ENCODE measurements at regions not wholly inside any gene's neighbourhood (a gene's known extent, or its start where the extent isn't known, plus 50 kb on each side); places are given as distances from the start of the nearest gene placed in this dataset.
A peak's percentile ranks its signal among the peaks of the same experiment; 100 is the strongest.
"Not testable (repeated sequence)": the region's sequence is repeated elsewhere in the genome, so short reads cannot be mapped to it uniquely, and the experiment has no call there.

DNA sequence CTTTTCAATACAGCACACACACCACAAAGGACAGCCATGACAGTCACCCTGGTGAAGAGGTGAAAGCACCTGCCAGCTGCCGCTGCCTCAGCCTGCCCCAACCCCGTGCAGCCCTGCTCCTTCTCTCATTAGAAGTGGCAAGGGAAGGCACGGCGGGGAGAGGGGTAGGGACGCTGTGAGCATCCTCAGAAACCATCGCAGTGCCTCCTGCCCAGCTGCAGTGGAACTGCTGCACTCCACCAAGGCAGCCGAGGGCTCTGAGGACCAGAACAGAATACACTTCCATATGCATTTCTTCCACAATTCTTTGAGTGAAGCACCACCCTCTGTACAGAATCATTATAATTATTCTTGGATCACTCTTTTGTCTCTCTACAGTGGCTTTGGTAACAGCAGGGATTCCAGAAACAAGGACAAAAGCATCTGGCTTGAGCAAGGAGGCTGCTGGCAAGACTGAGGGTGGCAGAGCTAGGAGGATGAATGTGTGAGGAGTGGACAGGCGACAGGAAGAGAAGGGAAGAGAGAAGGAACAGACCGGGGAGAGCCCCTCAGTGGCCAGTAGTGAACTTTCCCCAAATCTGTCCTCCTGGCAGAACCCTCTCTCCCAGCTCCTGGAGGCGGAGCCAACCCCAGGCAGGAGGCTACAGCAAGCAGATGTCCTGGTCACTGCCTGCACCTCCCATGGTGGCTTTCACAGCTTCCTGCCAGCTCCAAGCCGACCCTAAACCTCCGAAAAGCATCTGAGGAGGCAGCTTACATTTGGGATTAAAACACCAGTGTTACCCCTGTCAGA lies 73.2 kb downstream of the MTNR1A start:
- no peak for DNase-seq (ENCODE audit: low read depth)

DNA sequence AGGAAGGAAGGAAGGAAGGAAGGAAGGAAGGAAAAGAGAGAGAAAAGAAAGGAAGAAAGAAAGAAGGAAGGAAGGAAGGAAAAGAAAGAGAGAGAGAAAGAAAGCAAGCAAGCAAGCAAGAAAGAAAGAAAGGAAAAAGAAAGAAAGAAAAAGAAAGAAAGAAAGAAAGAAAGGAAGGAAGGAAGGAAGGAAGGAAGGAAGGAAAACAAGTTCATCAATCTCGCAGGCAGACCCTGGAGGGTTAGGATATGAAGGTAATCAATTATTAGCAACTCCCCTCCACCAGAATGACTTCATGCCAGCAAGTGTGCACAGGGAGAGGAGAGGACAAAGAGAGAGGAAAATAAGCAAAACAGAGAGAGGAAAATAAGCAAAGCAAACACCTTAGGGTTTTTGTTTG lies 80.2 kb downstream of the MTNR1A start:
- no peak for DNase-seq (ENCODE audit: low read depth)

DNA sequence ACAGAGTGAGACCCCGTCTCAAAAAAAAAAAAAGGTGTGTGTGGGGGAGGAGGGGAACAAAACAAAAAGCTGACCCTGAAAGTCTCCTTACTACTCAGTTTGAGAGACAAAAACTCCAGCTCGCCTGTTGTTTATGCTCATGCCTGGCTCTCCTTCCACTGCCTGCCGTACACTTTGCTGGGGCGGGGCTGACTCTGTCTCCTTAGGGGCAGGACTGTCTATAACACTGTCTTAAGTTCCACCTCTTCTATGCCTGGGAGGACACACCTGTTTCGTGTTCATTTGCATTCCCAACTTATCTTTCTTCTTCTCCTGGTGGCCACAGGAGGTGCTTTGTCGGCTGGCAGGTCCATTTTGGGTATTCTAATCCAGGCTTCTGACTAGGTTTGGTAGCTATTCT lies 81.4 kb downstream of the MTNR1A start:
- DNase-seq (ENCODE audit: low read depth) = no peak

DNA sequence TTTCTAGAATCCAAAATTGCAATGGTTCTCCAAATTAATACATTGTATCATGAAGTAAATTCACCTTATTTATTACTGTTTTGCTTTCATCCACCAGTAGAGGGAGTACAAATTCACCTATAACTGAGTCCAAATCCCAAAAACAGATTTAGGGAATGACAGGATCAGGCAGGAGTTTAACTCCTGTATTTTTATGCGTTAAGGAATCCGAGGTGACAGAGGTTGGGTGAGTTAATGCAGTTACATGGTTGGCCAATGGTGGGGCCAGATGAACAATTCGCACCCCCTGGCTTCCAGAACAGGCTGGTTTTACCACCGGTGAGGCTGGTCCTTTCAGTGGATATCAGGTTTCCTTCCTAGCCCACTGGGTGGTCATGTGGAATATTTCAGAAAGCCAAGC lies 82.4 kb downstream of the MTNR1A start:
- DNase-seq (ENCODE audit: low read depth) = peak; percentile 52

DNA sequence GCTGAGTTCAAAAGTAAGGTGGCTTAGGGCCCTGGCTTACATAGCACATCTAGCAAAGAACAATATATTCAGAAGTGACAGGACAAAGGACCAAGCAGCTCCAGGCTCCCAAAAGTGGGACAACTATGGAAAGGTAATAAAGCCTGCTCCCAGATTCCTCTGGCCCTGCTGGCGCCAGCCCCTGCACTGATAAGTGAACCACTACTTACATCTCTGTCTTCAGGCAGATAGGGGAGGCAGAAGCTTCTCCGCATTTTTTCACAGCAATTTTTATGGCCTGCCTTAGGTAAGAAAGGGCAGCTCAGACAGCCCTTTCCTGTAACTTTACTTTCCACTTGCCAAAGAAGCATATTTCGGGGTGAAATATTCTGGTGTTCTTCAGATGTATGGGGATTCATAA lies 83.9 kb downstream of the MTNR1A start:
- DNase-seq (ENCODE audit: low read depth) = no peak

DNA sequence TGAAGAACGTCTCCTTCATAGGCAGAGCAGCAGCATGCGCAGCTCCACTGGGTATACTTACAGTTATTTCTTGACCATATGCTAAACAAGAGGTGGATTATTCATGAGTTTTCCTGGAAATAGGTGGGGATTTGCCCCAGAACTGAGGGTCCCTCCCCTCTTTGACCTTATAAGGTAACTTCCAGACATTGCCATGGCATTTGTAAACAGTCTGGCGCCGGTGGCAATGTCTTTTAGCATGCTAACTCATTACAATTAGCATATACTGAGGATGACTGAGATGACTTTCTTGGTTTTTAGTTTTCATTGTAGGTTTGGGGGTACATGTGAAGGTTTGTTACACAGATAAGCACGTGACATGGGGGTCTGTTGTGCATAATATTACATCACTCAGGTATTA lies 97.3 kb downstream of the MTNR1A start:
- no peak for DNase-seq (ENCODE audit: low read depth)

DNA sequence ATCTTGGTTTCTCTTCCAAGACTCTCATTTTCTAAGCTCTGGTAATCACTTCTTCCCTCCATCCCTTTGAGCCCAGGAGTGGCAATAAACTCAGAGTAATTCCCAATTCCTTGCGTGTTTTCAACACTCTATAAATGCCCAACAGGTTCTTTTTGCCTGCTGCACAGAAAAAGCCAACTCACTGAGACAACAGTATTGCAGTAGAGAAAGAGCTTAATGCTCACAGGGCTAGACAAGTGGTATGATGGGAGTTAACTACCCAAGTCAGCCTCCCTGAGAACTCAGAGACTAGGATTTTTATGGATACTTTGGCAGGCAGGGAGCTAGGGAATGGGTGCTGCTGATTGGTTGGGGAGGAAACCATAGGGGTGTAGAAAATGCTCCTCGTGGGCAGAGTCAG lies 103.4 kb downstream of the MTNR1A start:
- no peak for DNase-seq (ENCODE audit: low read depth)

DNA sequence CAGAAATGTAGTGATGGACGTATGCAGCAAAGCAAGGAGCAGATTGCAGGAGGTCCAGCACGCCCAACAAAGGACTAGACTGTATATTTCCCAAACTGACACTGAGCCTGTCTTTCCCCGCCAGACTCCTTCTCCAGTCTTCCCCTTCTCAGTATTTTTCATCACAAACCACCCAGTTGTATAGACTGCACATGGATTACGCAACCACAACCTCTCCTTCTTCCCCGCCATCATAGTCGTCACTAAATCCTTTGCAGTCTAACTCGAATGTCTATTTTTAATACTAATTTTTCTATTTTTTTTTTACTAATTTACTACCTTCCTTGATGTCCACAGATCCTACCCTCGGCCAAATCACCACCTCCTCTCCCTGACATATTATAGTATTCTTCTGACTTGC lies 105.4 kb downstream of the MTNR1A start:
- no peak for DNase-seq (ENCODE audit: low read depth)

DNA sequence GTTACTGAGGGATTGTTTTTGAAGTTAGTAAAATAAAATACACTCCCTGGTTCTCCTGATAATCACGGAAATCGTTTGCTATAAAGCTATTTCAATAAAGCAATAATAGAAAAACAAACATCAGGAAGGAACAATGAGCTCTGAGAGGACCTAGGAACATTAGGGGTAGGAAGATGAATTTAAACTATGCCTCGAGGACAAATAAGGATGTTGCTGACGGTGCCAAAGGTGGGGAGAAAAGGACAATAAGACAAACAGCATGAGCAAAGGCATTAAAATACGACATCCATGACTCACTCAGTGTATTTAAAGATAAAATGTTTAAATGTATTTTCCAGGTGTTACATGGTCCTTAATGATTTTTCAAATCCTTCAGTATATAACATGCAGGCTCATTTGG lies 110.3 kb downstream of the MTNR1A start:
- DNase-seq (ENCODE audit: low read depth) = no peak

DNA sequence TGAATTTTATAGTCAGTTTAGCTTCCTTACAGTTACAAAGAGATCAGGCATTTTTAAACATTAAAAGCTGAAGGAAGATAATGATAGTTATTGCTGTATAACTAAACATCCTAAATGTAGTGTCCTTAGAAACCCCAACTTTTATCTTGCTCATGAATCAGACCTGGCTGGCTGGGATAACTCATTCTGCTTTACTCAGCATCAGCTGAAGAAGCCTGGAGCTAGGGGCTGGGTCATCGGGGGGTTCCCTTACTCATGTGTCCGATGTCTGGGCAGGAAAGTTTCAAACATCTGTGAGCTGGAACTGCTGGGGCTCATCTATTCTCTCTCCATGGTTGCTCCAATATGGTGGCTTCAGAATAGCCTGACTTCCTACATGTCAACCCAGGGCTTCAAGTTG lies 113.9 kb downstream of the MTNR1A start:
- no peak for DNase-seq (ENCODE audit: low read depth)

DNA sequence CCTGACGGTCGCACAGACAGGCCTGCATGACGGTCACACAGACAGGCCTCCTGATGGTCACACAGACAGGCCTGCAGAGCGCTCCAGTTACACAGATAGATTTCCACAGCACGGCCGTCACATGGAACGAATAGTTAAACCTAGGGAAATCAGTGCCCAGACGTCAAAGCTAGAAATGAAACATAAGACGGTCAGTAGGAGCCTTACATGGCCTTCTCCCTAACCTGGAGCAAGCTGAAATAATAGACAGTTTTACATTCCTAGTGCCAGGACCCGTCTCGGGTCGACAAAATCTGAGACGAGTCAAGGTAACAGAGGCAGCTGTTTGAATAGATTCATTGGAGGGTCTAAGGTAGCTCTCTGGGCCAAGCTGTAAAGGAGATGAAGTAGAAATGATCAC lies 126.9 kb downstream of the MTNR1A start:
- no peak for DNase-seq (ENCODE audit: low read depth)

DNA sequence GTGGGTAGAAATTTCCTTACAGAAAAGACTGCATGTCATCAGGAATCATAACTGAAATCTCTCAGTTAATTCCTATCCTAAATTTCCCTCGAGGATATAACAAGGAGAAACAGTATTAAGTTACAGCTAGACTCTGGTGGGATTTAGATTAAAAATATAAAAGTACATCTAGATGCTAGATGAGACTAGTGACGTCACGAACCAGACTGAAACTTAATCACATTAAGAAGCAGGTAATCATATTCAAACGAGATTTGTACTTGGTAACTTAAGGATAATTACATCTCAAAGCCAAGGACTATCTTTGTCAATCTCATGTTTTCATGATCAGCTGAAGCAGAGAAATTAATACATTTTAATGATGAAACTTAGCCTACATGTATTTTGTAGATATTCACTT lies 130.6 kb downstream of the MTNR1A start:
- no peak for DNase-seq (ENCODE audit: low read depth)

DNA sequence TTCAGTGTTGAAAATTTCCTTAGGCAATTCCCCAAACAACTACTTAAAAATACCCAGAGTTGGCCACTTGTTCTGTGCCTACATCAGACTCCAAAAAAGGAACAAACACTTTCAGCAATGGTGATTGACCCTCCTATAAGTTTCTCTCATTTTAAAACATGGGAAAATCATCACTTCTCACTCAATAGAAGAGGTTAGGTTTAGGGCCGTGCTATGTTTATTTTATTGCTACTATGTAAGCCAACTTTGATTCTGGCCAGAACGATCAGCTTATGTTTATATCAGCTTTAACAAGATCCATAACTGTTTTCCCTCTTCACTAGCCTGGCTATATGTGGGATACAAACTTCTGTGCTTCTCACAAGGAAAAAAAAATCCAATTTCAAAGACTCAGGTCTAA lies 133.1 kb downstream of the MTNR1A start:
- DNase-seq (ENCODE audit: low read depth) = no peak

DNA sequence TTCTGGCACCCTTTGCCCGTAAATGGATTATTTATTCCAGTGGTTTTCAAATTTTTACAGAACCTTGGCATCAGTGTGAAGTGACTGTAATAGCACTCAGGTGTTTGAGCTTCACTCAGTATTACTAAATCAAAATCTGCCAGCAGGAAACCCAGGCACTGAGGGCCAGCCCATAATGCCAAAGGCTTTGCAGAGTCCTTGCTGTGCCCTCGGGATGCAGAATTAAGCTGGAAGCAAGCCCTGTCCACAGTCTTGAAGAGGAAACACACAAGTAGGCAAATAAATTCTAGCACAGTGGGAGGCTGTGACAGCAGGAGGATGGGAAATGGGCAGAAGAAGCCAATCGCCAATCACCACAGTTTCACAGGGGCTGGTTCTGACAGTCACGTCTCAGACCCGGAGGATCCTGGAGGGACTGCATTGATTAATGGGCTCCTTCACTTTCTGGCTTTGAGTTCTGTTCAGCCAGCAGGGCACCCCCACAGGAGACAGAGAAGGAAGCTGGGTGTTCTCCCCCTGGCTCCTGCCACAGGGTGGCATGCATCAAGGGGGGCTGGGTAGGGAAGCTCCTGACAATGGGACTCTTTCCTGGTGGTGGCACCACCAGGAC lies 138.8 kb downstream of the MTNR1A start:
- DNase-seq (ENCODE audit: low read depth) = no peak

DNA sequence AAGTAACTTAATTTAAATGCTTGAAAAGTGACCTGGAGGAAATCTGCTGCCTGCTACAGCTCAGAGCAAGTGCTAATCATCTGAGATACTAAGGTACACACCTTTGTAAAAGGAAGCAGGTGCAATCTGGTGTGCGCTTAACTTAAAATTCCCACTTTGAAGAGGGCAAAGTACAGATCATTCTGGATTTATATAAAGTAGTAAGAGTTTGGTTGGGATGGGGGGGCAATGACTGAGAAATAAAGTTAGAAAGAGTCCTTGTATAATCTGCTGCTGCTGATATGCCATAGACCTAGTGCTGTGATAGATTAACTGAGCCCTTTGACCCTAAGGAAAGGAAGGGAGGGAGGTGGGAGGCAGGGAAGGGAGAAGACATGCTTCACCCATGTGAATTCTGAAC lies 141.0 kb downstream of the MTNR1A start:
- no peak for DNase-seq (ENCODE audit: low read depth)

DNA sequence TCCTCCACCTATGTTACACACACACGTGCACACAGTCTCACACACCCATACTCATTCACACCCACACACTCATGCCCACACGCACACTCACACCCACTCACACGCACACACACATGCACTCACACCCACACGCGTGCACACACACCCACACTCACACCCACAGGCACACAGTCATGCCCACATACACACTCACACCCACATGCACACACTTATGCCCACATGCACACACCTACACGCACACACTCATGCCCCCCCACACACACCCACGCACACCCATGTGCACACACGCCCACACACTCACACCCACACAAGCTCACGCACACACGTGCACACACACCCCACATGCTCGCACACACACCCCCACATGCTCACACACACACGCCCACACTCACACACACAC lies 140.0 kb downstream of the F11 start:
- DNase-seq (ENCODE audit: low read depth) = no peak

DNA sequence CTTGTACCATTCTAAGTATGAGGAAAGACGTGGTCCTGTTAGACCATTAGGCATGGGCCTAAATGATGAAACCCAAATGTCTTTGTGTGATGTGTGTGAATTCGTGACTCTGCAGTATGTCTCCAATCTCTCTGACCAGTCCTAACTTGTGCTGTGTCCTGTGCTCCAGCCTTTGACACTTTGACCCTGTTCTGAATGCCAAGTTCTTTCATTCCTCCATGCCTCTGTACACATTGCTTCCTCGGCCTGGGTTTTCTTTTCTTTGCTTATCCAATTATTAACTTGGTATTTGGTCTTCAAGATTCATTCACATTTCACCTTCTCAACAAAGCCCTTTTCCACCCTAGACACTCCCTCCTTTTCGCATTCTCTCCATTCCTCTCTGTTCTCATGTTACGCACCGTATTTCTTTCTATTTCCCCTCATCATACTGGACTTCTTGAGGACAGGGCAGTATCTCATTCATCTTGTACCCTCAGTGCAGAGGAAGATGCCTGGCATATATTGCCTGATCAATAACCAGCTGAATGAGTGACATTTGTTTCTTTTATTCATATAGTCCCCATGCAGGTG lies 138.7 kb downstream of the F11 start:
- no peak for DNase-seq (ENCODE audit: low read depth)

DNA sequence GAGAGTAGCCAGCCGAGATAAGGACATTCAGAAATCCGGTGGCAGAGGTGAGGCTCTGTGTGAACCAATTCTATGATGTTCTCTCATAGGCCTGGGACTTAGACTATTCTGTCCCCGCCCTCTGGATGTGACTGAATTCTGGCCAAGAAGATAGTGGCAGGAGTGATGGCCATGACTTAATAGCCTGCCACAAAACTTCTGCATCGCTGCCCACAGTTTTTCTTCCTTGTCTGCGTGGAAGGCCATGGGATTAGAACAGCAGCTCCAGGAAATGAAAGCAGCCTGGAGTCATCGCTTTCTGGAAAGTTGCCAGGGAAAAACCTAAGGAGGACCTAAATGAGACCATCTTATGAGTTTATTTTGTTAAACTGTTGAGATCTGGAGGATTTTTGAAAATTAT lies 134.7 kb downstream of the F11 start:
- peak; percentile 7 for DNase-seq (ENCODE audit: low read depth)

DNA sequence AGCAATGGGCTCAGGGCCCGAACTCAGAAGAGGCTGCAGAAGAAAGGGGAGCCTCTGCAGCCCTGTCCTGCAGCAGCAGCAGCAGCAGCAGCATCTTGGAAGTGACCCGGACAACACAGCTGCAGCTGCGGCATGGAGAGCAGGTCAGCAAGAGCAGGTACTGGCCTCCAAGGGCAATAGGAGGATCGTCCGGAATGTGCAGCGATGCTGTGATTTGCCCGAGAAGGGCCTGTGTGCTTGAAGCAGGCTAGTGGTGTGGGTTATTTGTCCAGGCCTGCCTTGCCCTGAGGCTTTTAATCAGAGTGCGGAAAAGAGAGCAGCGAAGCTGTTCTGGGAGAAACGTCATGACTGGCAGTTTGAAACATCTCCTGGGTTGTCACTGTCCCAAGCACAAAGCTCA lies 126.0 kb downstream of the F11 start:
- DNase-seq (ENCODE audit: low read depth) = no peak

DNA sequence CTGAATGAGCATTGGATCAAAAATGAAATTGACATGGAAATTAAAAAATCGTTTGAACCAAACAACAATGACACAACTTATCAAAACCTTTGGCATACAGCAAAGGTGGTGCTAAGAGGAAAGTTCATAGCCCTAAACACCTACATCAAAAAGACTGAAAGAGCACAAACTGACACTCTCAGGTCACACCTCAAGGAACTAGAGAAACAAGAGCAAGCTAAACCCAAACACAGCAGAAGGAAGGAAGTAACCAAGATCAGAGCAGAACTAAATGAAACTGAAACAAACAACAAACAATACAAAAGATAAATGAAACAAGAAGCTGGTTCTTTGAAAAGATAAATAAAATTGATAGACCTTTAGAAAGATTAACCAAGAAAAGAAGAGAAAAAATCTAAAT lies 118.3 kb downstream of the F11 start:
- not testable (repeated sequence) for DNase-seq (ENCODE audit: low read depth)

DNA sequence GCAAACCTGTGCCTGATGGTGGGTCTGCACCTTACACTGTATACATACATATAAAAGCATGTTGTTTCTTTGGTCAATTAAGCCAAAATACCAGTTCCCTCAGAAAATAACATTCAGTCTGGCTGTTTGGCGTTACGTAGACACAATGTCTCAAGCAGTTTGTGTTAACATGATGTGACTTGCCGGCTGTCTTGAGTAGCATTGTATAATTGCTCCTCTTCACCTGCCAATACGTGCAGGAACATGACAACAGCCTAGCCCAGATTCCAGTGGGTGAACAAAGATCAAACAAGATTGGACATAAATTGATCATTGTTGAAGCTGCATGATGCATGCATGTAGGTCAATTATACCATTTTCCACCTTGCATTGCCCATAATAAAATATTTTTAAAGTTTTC lies 102.3 kb downstream of the F11 start:
- DNase-seq (ENCODE audit: low read depth) = no peak

DNA sequence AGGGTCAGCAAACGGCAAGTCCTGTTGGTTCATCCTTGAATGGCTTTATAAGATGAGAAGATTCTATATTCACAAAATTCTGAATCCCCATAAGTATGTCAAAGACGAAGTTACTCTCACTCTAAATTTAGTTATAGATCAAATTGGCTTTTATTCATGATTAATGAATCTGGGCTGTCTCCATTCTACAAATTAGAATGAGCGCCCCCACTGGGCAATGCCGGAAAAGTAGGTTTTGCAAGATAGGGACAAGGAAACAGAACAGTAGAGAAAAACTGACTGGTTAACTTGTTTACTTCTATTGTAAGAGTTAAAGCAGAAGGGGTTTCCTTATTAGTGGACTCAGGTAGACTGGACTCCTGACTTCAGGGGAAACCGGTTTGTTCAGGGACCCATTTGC lies 100.3 kb downstream of the F11 start:
- no peak for DNase-seq (ENCODE audit: low read depth)

DNA sequence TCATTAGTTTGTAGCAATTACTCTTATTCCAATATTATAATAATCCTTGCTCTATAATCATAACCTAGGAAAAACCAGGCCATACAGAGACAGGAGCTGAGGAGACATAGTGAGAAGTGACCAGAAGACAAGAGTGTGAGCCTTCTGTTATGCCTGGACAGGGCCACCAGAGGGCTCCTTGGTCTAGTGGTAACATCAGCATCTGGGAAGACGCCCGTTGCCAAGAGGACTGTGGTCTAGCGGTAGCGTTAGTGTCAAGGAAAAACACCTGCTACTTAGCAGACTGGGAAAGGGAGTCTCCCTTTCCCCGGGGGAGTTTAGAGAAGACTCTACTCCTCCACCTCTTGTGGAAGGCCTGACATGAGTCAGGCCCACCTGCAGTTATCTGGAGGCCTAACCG lies 97.0 kb downstream of the F11 start:
- DNase-seq (ENCODE audit: low read depth) = not testable (repeated sequence)
